ENCODE measurements at regions not wholly inside any gene's neighbourhood (a gene's known extent, or its start where the extent isn't known, plus 50 kb on each side); places are given as distances from the start of the nearest gene placed in this dataset.
A peak's percentile ranks its signal among the peaks of the same experiment; 100 is the strongest.
"Not testable (repeated sequence)": the region's sequence is repeated elsewhere in the genome, so short reads cannot be mapped to it uniquely, and the experiment has no call there.

- DNase-seq: peak; percentile 36
- WGBS, 2 donors (ENCODE audit: low coverage in 1 of 2): 33 to 54% methylated on average over 1 to 3 of the region's 3 CpGs
- H3K27me3 ChIP-seq: no peaks in the 10 kb centered on the region
- H3K36me3 ChIP-seq: no peaks in the 10 kb centered on the region
- H3K9me3 ChIP-seq: no peaks in the 10 kb centered on the region
- peaks cover 0 to 22% (median 12%) of the 10 kb centered on the region in 4 donors for H3K4me1 ChIP-seq
- H3K27ac ChIP-seq: no peak overlapping the region
- intact Hi-C loops (cut with DNase I; ENCODE audit: low total_unique reads) (no loop called here), in situ Hi-C loops (cut with MboI; ENCODE audit: low pct_ligation_motif_present in 1 of 4, low pct_unique_long_range_greater_than_20kb in 1 of 4, low sequenced_read_pairs in 3 of 4) (no loop called here)
- TF ChIP-seq POLR2AphosphoS5 (IDR thresholded peaks at IDR 0.05): no peak
- TF ChIP-seq CTCF (IDR thresholded peaks at IDR 0.05): peak in 2 of 5 experiments; percentile 10 to 20
- no peak for TF ChIP-seq EP300 (IDR thresholded peaks at IDR 0.05; ENCODE audit: low read depth)
- TF ChIP-seq POLR2A (IDR thresholded peaks at IDR 0.05): no peak
- no peak overlapping the region for H3K4me3 ChIP-seq
These were observed 213.4 kb downstream of the CDCA7 start for GRCh38 chr2:173568054-173568453.

GRCh38 chr2:173571021-173571821 lies 216.5 kb downstream of the CDCA7 start:
- no peak for DNase-seq
- no peaks in the 10 kb centered on the region for H3K27me3 ChIP-seq
- TF ChIP-seq EP300 (IDR thresholded peaks at IDR 0.05; ENCODE audit: low read depth) (no peak), POLR2A (IDR thresholded peaks at IDR 0.05) (no peak), CTCF (IDR thresholded peaks at IDR 0.05) (peak in 4 of 5 experiments; percentile 15 to 30 (median 22))
- peaks cover 0 to 24% (median 13%) of the 10 kb centered on the region in 4 donors for H3K4me1 ChIP-seq
- H3K27ac ChIP-seq: peak overlapping the region in 2 of 4 donors; percentile 23 to 33
- H3K36me3 ChIP-seq: no peaks in the 10 kb centered on the region
- H3K9me3 ChIP-seq: no peaks in the 10 kb centered on the region
- intact Hi-C loops (cut with DNase I; ENCODE audit: low total_unique reads) (no loop called here), in situ Hi-C loops (cut with MboI; ENCODE audit: low pct_ligation_motif_present in 1 of 4, low pct_unique_long_range_greater_than_20kb in 1 of 4, low sequenced_read_pairs in 3 of 4) (no loop called here)
- WGBS, 2 donors (ENCODE audit: low coverage in 1 of 2): 9% methylated on average over 6 to 10 of the region's 10 CpGs
- H3K4me3 ChIP-seq: no peak overlapping the region

- Histone ChIP-seq H3K27me3 (no peaks in the 10 kb centered on the region), H3K4me3 (no peak overlapping the region), H3K9me3 (no peaks in the 10 kb centered on the region), H3K36me3 (no peaks in the 10 kb centered on the region), H3K27ac (peak overlapping the region; percentile 3 to 33 (median 14)), H3K4me1 (peaks cover 0 to 24% (median 13%) of the 10 kb centered on the region in 4 donors)
- in situ Hi-C loops (cut with MboI; ENCODE audit: low pct_ligation_motif_present in 1 of 4, low pct_unique_long_range_greater_than_20kb in 1 of 4, low sequenced_read_pairs in 3 of 4) (no loop called here), intact Hi-C loops (cut with DNase I; ENCODE audit: low total_unique reads) (no loop called here)
- TF ChIP-seq POLR2A (IDR thresholded peaks at IDR 0.05): no peak
- TF ChIP-seq EP300 (IDR thresholded peaks at IDR 0.05; ENCODE audit: low read depth): no peak
- TF ChIP-seq POLR2AphosphoS5 (IDR thresholded peaks at IDR 0.05): no peak
- no peak for TF ChIP-seq CTCF (IDR thresholded peaks at IDR 0.05)
- 31 to 41% methylated on average over 4 to 5 of the region's 5 CpGs for WGBS, 2 donors (ENCODE audit: low coverage in 1 of 2)
- DNase-seq: no peak
These were observed 217.4 kb downstream of the CDCA7 start for GRCh38 chr2:173571887-173572680.

- Histone ChIP-seq H3K36me3 (no peaks in the 10 kb centered on the region), H3K4me3 (no peak overlapping the region), H3K9me3 (no peaks in the 10 kb centered on the region), H3K27me3 (no peaks in the 10 kb centered on the region), H3K4me1 (peaks cover 0 to 24% (median 13%) of the 10 kb centered on the region in 4 donors), H3K27ac (peak overlapping the region in 2 of 4 donors; percentile 23 to 33)
- intact Hi-C loops (cut with DNase I; ENCODE audit: low total_unique reads): no loop called here
- no peak for DNase-seq
- in situ Hi-C loops (cut with MboI; ENCODE audit: low pct_ligation_motif_present in 1 of 4, low pct_unique_long_range_greater_than_20kb in 1 of 4, low sequenced_read_pairs in 3 of 4): no loop called here
- TF ChIP-seq CTCF (IDR thresholded peaks at IDR 0.05): no peak
- no peak for TF ChIP-seq POLR2A (IDR thresholded peaks at IDR 0.05)
- TF ChIP-seq EP300 (IDR thresholded peaks at IDR 0.05; ENCODE audit: low read depth): no peak
- no peak for TF ChIP-seq POLR2AphosphoS5 (IDR thresholded peaks at IDR 0.05)
- WGBS, 2 donors (ENCODE audit: low coverage in 1 of 2): 75% methylated on average over 1 of the region's 1 CpG; no CpG with 5 or more reads in 1 of the 2 donors
These were observed 218.2 kb downstream of the CDCA7 start for GRCh38 chr2:173572848-173573247.

GRCh38 chr2:173573782-173574181 lies 219.1 kb downstream of the CDCA7 start:
- H3K9me3 ChIP-seq; H3K27ac ChIP-seq; H3K4me3 ChIP-seq; in situ Hi-C loops (cut with MboI; ENCODE audit: low pct_ligation_motif_present in 1 of 4, low pct_unique_long_range_greater_than_20kb in 1 of 4, low sequenced_read_pairs in 3 of 4); H3K36me3 ChIP-seq; intact Hi-C loops (cut with DNase I; ENCODE audit: low total_unique reads); DNase-seq; H3K27me3 ChIP-seq: not testable (repeated sequence)
- WGBS, 2 donors (ENCODE audit: low coverage in 1 of 2): 74 to 83% methylated on average over 3 of the region's 3 CpGs
- peaks cover 0 to 24% (median 13%) of the 10 kb centered on the region in 4 donors for H3K4me1 ChIP-seq

Data from transverse colon (tissue), 4 donors.